CD14-positive monocyte (primary cell): ENCODE measurements at regions not wholly inside any gene's neighbourhood (a gene's known extent, or its start where the extent isn't known, plus 50 kb on each side); places are given as distances from the start of the nearest gene placed in this dataset.
"Not testable (repeated sequence)": the region's sequence is repeated elsewhere in the genome, so short reads cannot be mapped to it uniquely, and the experiment has no call there.

Experiments used
- DNase-seq, 3 donors: peaks; one replicate each; pipeline ENCODE4 v3.0.0-alpha.2; 2011 to 2022
- H2AFZ ChIP-seq: 2 replicates; pipeline ENCODE4 v1.6.0; 2012; ENCODE audit warnings: mild to moderate bottlenecking, low read depth, low read length, inconsistent platforms; ENCODE audit not compliant: insufficient read depth, poor library complexity, severe bottlenecking
- H3K27ac ChIP-seq, 2 donors: 1 replicate in 1 of 2; 2 replicates in 1 of 2; pipeline ENCODE4 v1.5.1; 2012 to 2013; ENCODE audit warnings: low read length in 2 of 2, control low read depth in 1 of 2, inconsistent platforms in 1 of 2, low read depth in 1 of 2, mild to moderate bottlenecking in 1 of 2
- H3K27me3 ChIP-seq, 2 donors: one replicate each; pipeline versions ENCODE4 v1.6.0 to v1.6.1; 2011 to 2013; ENCODE audit warnings: low read length in 2 of 2; ENCODE audit not compliant: control insufficient read depth in 2 of 2, insufficient read depth in 2 of 2
- H3K36me3 ChIP-seq, 2 donors: replicated peaks in 1 of 2; 1 replicate in 1 of 2; 2 replicates in 1 of 2; pipeline versions ENCODE4 v1.5.1 to v1.6.1; 2012 to 2013; ENCODE audit warnings: low read length in 2 of 2, control low read depth in 1 of 2, inconsistent platforms in 1 of 2, mild to moderate bottlenecking in 1 of 2; ENCODE audit not compliant: insufficient read depth in 2 of 2, control insufficient read depth in 1 of 2
- H3K4me1 ChIP-seq, 2 donors: 1 replicate in 1 of 2; 2 replicates in 1 of 2; pipeline versions ENCODE4 v1.5.1 to v1.6.1; 2012 to 2013; ENCODE audit warnings: low read length in 2 of 2, control low read depth in 1 of 2, inconsistent platforms in 1 of 2, mild to moderate bottlenecking in 1 of 2, moderate library complexity in 1 of 2; ENCODE audit not compliant: insufficient read depth in 2 of 2, control insufficient read depth in 1 of 2
- H3K4me2 ChIP-seq: replicated peaks from 2 replicates; pipeline ENCODE3; 2012; ENCODE audit warnings: low read length, moderate library complexity, mild to moderate bottlenecking; ENCODE audit not compliant: poor library complexity, severe bottlenecking; ENCODE audit errors: extremely low read depth
- H3K4me3 ChIP-seq, 3 experiments: fragments of 200-600 bp in 1 of 3; sonication (generic) in 1 of 3; replicated peaks in 1 of 3; 1 replicate in 2 of 3; 2 replicates in 1 of 3; pipeline ENCODE4 v1.5.1; 2011 to 2013; ENCODE audit warnings: low read length in 3 of 3, mild to moderate bottlenecking in 3 of 3, control low read depth in 2 of 3, low read depth in 2 of 3, inconsistent platforms in 1 of 3, moderate library complexity in 1 of 3
- H3K79me2 ChIP-seq: 2 replicates; pipeline ENCODE4 v1.6.0; 2012; ENCODE audit warnings: mild to moderate bottlenecking, control low read depth, inconsistent platforms, low read length, moderate library complexity; ENCODE audit not compliant: insufficient read depth
- H3K9ac ChIP-seq: 2 replicates; pipeline ENCODE4 v1.6.0; 2017; ENCODE audit warnings: low read length, mild to moderate bottlenecking; ENCODE audit not compliant: insufficient read depth, poor library complexity, severe bottlenecking
- H3K9me3 ChIP-seq, 2 donors: replicated peaks in 1 of 2; 1 replicate in 1 of 2; 2 replicates in 1 of 2; pipeline versions ENCODE4 v1.5.1 to v1.6.1; 2012 to 2013; ENCODE audit warnings: low read length in 2 of 2, control low read depth in 1 of 2; ENCODE audit not compliant: control insufficient read depth in 1 of 2, insufficient read depth in 1 of 2
- H4K20me1 ChIP-seq: 2 replicates; pipeline ENCODE4 v1.6.0; 2012; ENCODE audit warnings: mild to moderate bottlenecking, low read length, control low read depth, moderate library complexity; ENCODE audit not compliant: insufficient read depth
- H3K27ac Mint-ChIP-seq, 7 donors: one replicate each; pipeline ENCODE4 v1.8.0; 2020; ENCODE audit warnings: mild to moderate bottlenecking in 7 of 7, mixed read lengths in 7 of 7, moderate library complexity in 6 of 7, inconsistent platforms in 2 of 7
- H3K27me3 Mint-ChIP-seq, 3 donors: one replicate each; pipeline ENCODE4 v1.8.0; 2021 to 2022; ENCODE audit warnings: low read depth in 3 of 3, mild to moderate bottlenecking in 3 of 3, mixed read lengths in 3 of 3, moderate library complexity in 3 of 3, inconsistent platforms in 1 of 3
- H3K36me3 Mint-ChIP-seq, 2 donors: one replicate each; pipeline ENCODE4 v1.8.0; 2020; ENCODE audit warnings: mixed read lengths in 2 of 2, inconsistent platforms in 1 of 2, mild to moderate bottlenecking in 1 of 2
- H3K4me1 Mint-ChIP-seq: one replicate; pipeline ENCODE4 v1.8.0; 2020; ENCODE audit warnings: mild to moderate bottlenecking, mixed read lengths
- H3K4me3 Mint-ChIP-seq, 2 donors: one replicate each; pipeline ENCODE4 v1.8.0; 2020; ENCODE audit warnings: mild to moderate bottlenecking in 2 of 2, mixed read lengths in 2 of 2, moderate library complexity in 1 of 2
- H3K9me3 Mint-ChIP-seq, 7 donors: one replicate each; pipeline ENCODE4 v1.8.0; 2020 to 2022; ENCODE audit warnings: mixed read lengths in 7 of 7, mild to moderate bottlenecking in 6 of 7, moderate library complexity in 6 of 7, inconsistent platforms in 2 of 7
- CTCF ChIP-seq: fragments of 200-600 bp; IDR thresholded peaks from one replicate; pipeline ENCODE4 v1.8.0; 2022; ENCODE audit warnings: antibody characterized with exemption, mild to moderate bottlenecking
- WGBS: methylation state at CpG from one replicate; pipeline ENCODE4 v1.1.5; 2013; ENCODE audit warnings: missing lambda C conversion rate; ENCODE audit not compliant: insufficient coverage; 5-methylcytosine and 5-hydroxymethylcytosine counted together
- intact Hi-C, 2 donors: fragments of 100-400 bp; cut with micrococcal nuclease; formaldehyde crosslinking; loops; one replicate each; pipeline versions ENCODE4 v1.15.0 to v1.15.1; 2023

- H3K36me3 Mint-ChIP-seq, result no peaks in the 10 kb centered on the region
- no peak for DNase-seq
- Histone ChIP-seq H3K36me3 (no peaks in the 10 kb centered on the region), H3K4me1 (no peaks in the 10 kb centered on the region), H4K20me1 (no peaks in the 10 kb centered on the region), H3K27ac (no peak overlapping the region), H2AFZ (no peak overlapping the region), H3K79me2 (no peaks in the 10 kb centered on the region), H3K4me2 (no peak overlapping the region), H3K9ac (no peak overlapping the region), H3K4me3 (no peak overlapping the region), H3K27me3 (no peaks in the 10 kb centered on the region), H3K9me3 (peaks cover 0 to 4% of the 10 kb centered on the region in 2 donors)
- no peak overlapping the region for H3K4me3 Mint-ChIP-seq
- intact Hi-C loops, result no loop called here
- peak; percentile 74 for TF ChIP-seq CTCF
- no peak overlapping the region for H3K27ac Mint-ChIP-seq
- WGBS, result 71% methylated on average over 14 of the region's 17 CpGs
- H3K9me3 Mint-ChIP-seq, result peaks cover 3 to 11% (median 5%) of the 10 kb centered on the region in 7 donors
- H3K27me3 Mint-ChIP-seq, result peaks cover 0 to 3% (median 0%) of the 10 kb centered on the region in 3 donors
- H3K4me1 Mint-ChIP-seq, result no peaks in the 10 kb centered on the region
Observed at GRCh38 chr10:125521721-125522680, 161.0 kb downstream of the TEX36 start.

- no peaks in the 10 kb centered on the region for H3K4me1 ChIP-seq
- no peak for DNase-seq
- H3K4me2 ChIP-seq, result no peak overlapping the region
- H3K27ac ChIP-seq, result no peak overlapping the region
- H2AFZ ChIP-seq, result no peak overlapping the region
- H3K9me3 Mint-ChIP-seq, result peaks cover 3 to 11% (median 6%) of the 10 kb centered on the region in 7 donors
- no peak overlapping the region for H3K27ac Mint-ChIP-seq
- H3K4me3 ChIP-seq, result no peak overlapping the region
- H3K4me1 Mint-ChIP-seq, result no peaks in the 10 kb centered on the region
- H3K4me3 Mint-ChIP-seq, result no peak overlapping the region
- 100% methylated on average over 2 of the region's 3 CpGs for WGBS
- no peak for TF ChIP-seq CTCF
- no peaks in the 10 kb centered on the region for H3K36me3 ChIP-seq
- intact Hi-C loops, result no loop called here
- H3K27me3 Mint-ChIP-seq, result peaks cover 0 to 3% (median 0%) of the 10 kb centered on the region in 3 donors
- no peaks in the 10 kb centered on the region for H4K20me1 ChIP-seq
- no peaks in the 10 kb centered on the region for H3K36me3 Mint-ChIP-seq
- H3K9me3 ChIP-seq, result peaks cover 0 to 4% of the 10 kb centered on the region in 2 donors
- H3K27me3 ChIP-seq, result no peaks in the 10 kb centered on the region
- H3K79me2 ChIP-seq, result no peaks in the 10 kb centered on the region
- no peak overlapping the region for H3K9ac ChIP-seq
Observed at GRCh38 chr10:125520968-125521367, 162.0 kb downstream of the TEX36 start.

GRCh38 chr10:125518397-125518796, 164.6 kb downstream of the TEX36 start:
- intact Hi-C loops, H3K27ac ChIP-seq, H4K20me1 ChIP-seq, H3K4me1 Mint-ChIP-seq, H3K4me2 ChIP-seq, H3K4me3 Mint-ChIP-seq, H3K4me3 ChIP-seq, H2AFZ ChIP-seq, H3K36me3 ChIP-seq, H3K27me3 Mint-ChIP-seq, H3K27me3 ChIP-seq, DNase-seq, H3K36me3 Mint-ChIP-seq, H3K27ac Mint-ChIP-seq, H3K9me3 ChIP-seq, H3K4me1 ChIP-seq, H3K9ac ChIP-seq, H3K79me2 ChIP-seq: not testable (repeated sequence)
- WGBS, result 89% methylated on average over 11 of the region's 27 CpGs
- H3K9me3 Mint-ChIP-seq, result peaks cover 3 to 11% (median 6%) of the 10 kb centered on the region in 7 donors
